GF-D8 (cell line): ENCODE measurements at regions not wholly inside any gene's neighbourhood (a gene's known extent, or its start where the extent isn't known, plus 50 kb on each side); places are given as distances from the start of the nearest gene placed in this dataset.

ENCODE experiments used
- DNase-seq: peaks from one replicate; lab custom pipeline; 2025; lab: John Stamatoyannopoulos, UW

- DNase-seq = no peak
Measured at GRCh38 chr4:18250564-18250963, 229.0 kb upstream of the LCORL start.

- DNase-seq = no peak
Measured at GRCh38 chr4:18248611-18249010, 227.1 kb upstream of the LCORL start.

GRCh38 chr4:18247189-18247588 lies 225.6 kb upstream of the LCORL start:
- DNase-seq = no peak

- no peak for DNase-seq
Measured at GRCh38 chr4:18242919-18243693, 221.6 kb upstream of the LCORL start.

- no peak for DNase-seq
Measured at GRCh38 chr4:18241727-18242126, 220.2 kb upstream of the LCORL start.

- no peak for DNase-seq
Measured at GRCh38 chr4:18234108-18234507, 212.6 kb upstream of the LCORL start.

- DNase-seq = no peak
Measured at GRCh38 chr4:18231726-18232125, 210.2 kb upstream of the LCORL start.

GRCh38 chr4:18227880-18228279 lies 206.3 kb upstream of the LCORL start:
- DNase-seq = no peak

GRCh38 chr4:18214411-18215055 lies 193.0 kb upstream of the LCORL start:
- no peak for DNase-seq

GRCh38 chr4:18213576-18214198 lies 192.1 kb upstream of the LCORL start:
- DNase-seq = no peak

- DNase-seq = no peak
Measured at GRCh38 chr4:18209448-18209847, 187.9 kb upstream of the LCORL start.

GRCh38 chr4:18203966-18204365 lies 182.4 kb upstream of the LCORL start:
- DNase-seq = no peak

GRCh38 chr4:18202486-18202885 lies 180.9 kb upstream of the LCORL start:
- DNase-seq = no peak

- no peak for DNase-seq
Measured at GRCh38 chr4:18201885-18202284, 180.3 kb upstream of the LCORL start.

GRCh38 chr4:18198653-18199052 lies 177.1 kb upstream of the LCORL start:
- DNase-seq = no peak

GRCh38 chr4:18197467-18197866 lies 175.9 kb upstream of the LCORL start:
- no peak for DNase-seq

GRCh38 chr4:18194278-18194677 lies 172.7 kb upstream of the LCORL start:
- no peak for DNase-seq

- no peak for DNase-seq
Measured at GRCh38 chr4:18192901-18193300, 171.3 kb upstream of the LCORL start.

GRCh38 chr4:18185491-18185890 lies 163.9 kb upstream of the LCORL start:
- DNase-seq = no peak

- DNase-seq = no peak
Measured at GRCh38 chr4:18180892-18181291, 159.3 kb upstream of the LCORL start.

- DNase-seq = no peak
Measured at GRCh38 chr4:18180122-18180521, 158.6 kb upstream of the LCORL start.

- DNase-seq = no peak
Measured at GRCh38 chr4:18171896-18172295, 150.3 kb upstream of the LCORL start.

GRCh38 chr4:18167831-18168230 lies 146.3 kb upstream of the LCORL start:
- DNase-seq = no peak
